ENCODE measurements at regions not wholly inside any gene's neighbourhood (a gene's known extent, or its start where the extent isn't known, plus 50 kb on each side); places are given as distances from the start of the nearest gene placed in this dataset.

DNA sequence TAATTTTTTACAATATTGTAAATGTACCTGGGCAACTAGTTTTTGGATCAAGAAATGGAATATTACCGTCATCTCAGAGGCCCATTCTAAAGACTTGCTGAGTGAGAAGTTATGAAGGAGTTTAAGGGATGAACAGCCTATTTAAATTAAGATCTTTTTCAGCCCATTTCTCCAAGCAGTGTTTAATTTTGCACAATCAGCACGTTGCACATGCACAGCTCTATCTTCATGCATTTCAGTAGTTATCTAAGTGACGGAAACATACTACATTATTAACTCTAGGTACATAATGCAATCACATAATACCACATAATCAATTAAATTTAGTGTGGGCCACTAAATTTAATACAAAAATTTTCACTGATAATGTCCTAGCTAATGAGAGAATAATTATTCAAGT lies 582.1 kb upstream of the DSEL start:
- Histone ChIP-seq H3K36me3 (no peaks in the 10 kb centered on the region), H3K27ac (no peak overlapping the region), H3K4me3 (no peak overlapping the region), H3K27me3 (no peaks in the 10 kb centered on the region), H3K4me1 (no peaks in the 10 kb centered on the region), H3K9me3 (no peaks in the 10 kb centered on the region)
- DNase-seq (ENCODE audit: low spot score in 2 of 2): no peak
- 73 to 89% methylated on average over 3 of the region's 3 CpGs for whole genome bisulfite sequencing, 2 donors
- no peak for TF ChIP-seq POLR2A (IDR thresholded peaks at IDR 0.05)
- TF ChIP-seq, protein P1, sequence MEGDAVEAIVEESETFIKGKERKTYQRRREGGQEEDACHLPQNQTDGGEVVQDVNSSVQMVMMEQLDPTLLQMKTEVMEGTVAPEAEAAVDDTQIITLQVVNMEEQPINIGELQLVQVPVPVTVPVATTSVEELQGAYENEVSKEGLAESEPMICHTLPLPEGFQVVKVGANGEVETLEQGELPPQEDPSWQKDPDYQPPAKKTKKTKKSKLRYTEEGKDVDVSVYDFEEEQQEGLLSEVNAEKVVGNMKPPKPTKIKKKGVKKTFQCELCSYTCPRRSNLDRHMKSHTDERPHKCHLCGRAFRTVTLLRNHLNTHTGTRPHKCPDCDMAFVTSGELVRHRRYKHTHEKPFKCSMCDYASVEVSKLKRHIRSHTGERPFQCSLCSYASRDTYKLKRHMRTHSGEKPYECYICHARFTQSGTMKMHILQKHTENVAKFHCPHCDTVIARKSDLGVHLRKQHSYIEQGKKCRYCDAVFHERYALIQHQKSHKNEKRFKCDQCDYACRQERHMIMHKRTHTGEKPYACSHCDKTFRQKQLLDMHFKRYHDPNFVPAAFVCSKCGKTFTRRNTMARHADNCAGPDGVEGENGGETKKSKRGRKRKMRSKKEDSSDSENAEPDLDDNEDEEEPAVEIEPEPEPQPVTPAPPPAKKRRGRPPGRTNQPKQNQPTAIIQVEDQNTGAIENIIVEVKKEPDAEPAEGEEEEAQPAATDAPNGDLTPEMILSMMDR (IDR thresholded peaks at IDR 0.05): no peak
- TF ChIP-seq EP300 (IDR thresholded peaks at IDR 0.05): no peak

DNA sequence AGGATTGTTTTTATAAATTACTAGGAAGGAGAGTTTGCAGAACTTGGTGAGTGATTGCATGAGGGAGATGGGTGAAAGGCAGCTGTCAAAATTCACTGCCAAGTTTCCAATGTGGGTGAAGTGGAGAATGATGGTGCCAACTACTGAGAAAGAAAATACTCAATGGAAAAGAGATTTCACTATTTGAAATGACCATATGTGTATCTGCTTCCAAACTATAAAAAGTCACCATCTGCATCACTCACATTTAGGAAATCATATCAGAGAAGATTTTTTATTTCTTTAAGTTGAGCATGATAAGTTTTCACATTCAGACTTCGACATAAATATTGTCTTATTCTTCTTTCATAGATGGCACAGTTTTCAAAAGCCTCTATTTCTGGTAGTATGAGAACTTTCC lies 570.0 kb upstream of the DSEL start:
- no peaks in the 10 kb centered on the region for H3K9me3 ChIP-seq
- H3K4me1 ChIP-seq: no peaks in the 10 kb centered on the region
- no peak overlapping the region for H3K4me3 ChIP-seq
- no peak for DNase-seq (ENCODE audit: low spot score in 2 of 2)
- TF ChIP-seq, protein P1 (IDR thresholded peaks at IDR 0.05): no peak
- TF ChIP-seq EP300 (IDR thresholded peaks at IDR 0.05): no peak
- TF ChIP-seq POLR2A (IDR thresholded peaks at IDR 0.05): no peak
- no peaks in the 10 kb centered on the region for H3K27me3 ChIP-seq
- H3K27ac ChIP-seq: no peak overlapping the region
- 46 to 61% methylated on average over 1 of the region's 1 CpG for WGBS, 2 donors
- H3K36me3 ChIP-seq: no peaks in the 10 kb centered on the region

DNA sequence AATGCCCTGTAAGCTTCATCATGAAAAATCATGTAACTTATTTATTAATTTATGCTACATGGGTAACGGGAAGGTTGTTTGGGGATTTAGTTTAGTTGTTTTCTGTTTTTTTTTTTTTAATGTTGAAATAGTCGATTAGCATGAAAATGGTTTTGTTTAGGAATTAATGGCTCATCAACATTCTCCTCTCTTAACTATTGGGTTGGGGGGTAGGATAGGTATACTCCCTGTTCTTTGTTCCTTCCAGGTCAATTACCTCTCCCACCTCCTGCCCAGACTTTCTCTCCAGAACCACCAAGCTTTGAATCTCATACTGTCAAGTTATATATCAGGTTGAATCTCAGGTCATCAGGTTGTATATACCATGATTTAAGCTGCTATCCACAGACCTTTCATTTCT lies 568.7 kb upstream of the DSEL start:
- no peaks in the 10 kb centered on the region for H3K4me1 ChIP-seq
- WGBS, 2 donors: 42 to 80% methylated on average over 2 of the region's 2 CpGs
- no peak for DNase-seq (ENCODE audit: low spot score in 2 of 2)
- H3K9me3 ChIP-seq: no peaks in the 10 kb centered on the region
- H3K4me3 ChIP-seq: no peak overlapping the region
- H3K36me3 ChIP-seq: no peaks in the 10 kb centered on the region
- TF ChIP-seq POLR2A (IDR thresholded peaks at IDR 0.05) (no peak), EP300 (IDR thresholded peaks at IDR 0.05) (no peak)
- TF ChIP-seq, protein P1 (IDR thresholded peaks at IDR 0.05): no peak
- H3K27ac ChIP-seq: no peak overlapping the region
- no peaks in the 10 kb centered on the region for H3K27me3 ChIP-seq

DNA sequence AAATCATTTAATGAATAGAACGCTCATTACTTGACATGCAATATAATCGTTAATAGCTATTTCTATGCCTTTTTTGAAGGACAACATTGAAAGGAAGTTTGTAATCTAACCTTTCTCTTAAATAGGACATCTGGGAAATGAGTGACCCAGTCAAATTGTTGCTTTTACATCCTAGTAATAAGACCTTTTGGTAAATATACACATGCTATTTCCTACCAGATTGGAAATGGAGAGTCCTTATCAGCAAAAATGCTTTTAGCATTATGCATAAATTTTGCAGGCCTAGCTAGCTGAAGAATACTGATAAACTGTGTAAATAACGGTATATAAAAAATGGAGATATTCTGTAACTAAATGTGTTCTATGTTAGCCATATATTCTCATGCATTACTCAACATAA lies 567.3 kb upstream of the DSEL start:
- H3K4me1 ChIP-seq: no peaks in the 10 kb centered on the region
- H3K9me3 ChIP-seq: no peaks in the 10 kb centered on the region
- 73 to 76% methylated on average over 3 of the region's 3 CpGs for WGBS, 2 donors
- no peaks in the 10 kb centered on the region for H3K36me3 ChIP-seq
- no peak overlapping the region for H3K27ac ChIP-seq
- no peak overlapping the region for H3K4me3 ChIP-seq
- no peak for TF ChIP-seq EP300 (IDR thresholded peaks at IDR 0.05)
- no peaks in the 10 kb centered on the region for H3K27me3 ChIP-seq
- no peak for DNase-seq (ENCODE audit: low spot score in 2 of 2)

DNA sequence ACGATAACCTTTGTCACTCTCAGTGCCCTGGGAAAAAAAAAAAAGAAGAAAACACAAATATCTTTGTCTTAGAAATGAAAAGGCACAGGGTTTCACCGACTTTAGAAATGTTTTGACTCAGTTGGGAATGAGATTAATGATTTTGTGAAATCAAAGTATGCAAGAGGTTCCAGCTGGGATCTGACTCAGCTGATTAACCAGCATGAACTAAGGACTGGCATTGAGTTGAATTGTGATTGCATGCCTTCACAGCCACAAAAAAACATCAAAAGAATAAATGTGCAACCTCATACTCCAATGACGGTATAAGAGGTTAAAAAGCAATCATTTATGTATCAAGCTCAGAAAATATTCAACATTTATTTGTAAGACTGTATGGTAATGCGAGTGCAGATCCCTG lies 566.6 kb upstream of the DSEL start:
- H3K9me3 ChIP-seq: no peaks in the 10 kb centered on the region
- no peaks in the 10 kb centered on the region for H3K4me1 ChIP-seq
- WGBS, 2 donors: 47 to 55% methylated on average over 4 of the region's 4 CpGs
- no peak for DNase-seq (ENCODE audit: low spot score in 2 of 2)
- no peaks in the 10 kb centered on the region for H3K36me3 ChIP-seq
- H3K27me3 ChIP-seq: no peaks in the 10 kb centered on the region
- no peak for TF ChIP-seq EP300 (IDR thresholded peaks at IDR 0.05)
- TF ChIP-seq POLR2A (IDR thresholded peaks at IDR 0.05): no peak
- TF ChIP-seq, protein P1 (IDR thresholded peaks at IDR 0.05): no peak
- no peak overlapping the region for H3K4me3 ChIP-seq
- H3K27ac ChIP-seq: no peak overlapping the region

DNA sequence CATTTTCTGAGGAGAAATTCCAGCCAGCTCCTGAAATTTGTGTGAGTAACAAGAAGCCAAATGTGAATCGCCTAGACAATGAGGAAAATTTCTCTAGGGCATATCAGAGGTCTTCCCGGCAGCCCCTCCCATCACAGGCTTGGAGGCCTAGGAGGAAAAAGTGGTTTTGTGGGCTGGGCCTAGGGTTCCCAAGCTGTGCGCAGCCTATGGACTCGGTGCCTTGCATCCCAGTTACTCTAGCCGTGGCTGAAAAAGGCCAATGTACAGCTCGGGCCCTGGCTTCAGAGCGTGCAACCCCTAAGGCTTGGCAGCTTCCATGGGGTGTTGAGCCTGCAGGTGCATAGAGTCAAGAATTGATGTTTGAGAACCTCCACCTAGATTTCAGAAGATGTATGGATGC lies 556.2 kb upstream of the DSEL start:
- no peak for DNase-seq (ENCODE audit: low spot score in 2 of 2)
- WGBS, 2 donors: 86 to 93% methylated on average over 7 of the region's 7 CpGs

More for the DNA sequence above, 556.2 kb upstream of the DSEL start:
- no peak overlapping the region for H3K27ac ChIP-seq
- no peaks in the 10 kb centered on the region for H3K4me1 ChIP-seq
- TF ChIP-seq POLR2A (IDR thresholded peaks at IDR 0.05): no peak
- TF ChIP-seq EP300 (IDR thresholded peaks at IDR 0.05): no peak
- TF ChIP-seq, protein P1 (IDR thresholded peaks at IDR 0.05): no peak
- peaks cover 0 to 7% (median 0%) of the 10 kb centered on the region in 4 donors for H3K9me3 ChIP-seq
- H3K36me3 ChIP-seq: no peaks in the 10 kb centered on the region
- no peaks in the 10 kb centered on the region for H3K27me3 ChIP-seq
- H3K4me3 ChIP-seq: no peak overlapping the region
